Neuronal stem cell (in vitro differentiated cells): ENCODE measurements at regions not wholly inside any gene's neighbourhood (a gene's known extent, or its start where the extent isn't known, plus 50 kb on each side); places are given as distances from the start of the nearest gene placed in this dataset.

ENCODE experiments used
- DNase-seq: peaks from one replicate; pipeline ENCODE4 v3.0.0-alpha.2; 2013; ENCODE audit warnings: low spot score
- H2AFZ ChIP-seq: one replicate; pipeline ENCODE4 v1.6.1; 2013; ENCODE audit warnings: mild to moderate bottlenecking, low read length, inconsistent platforms
- H2AK5ac ChIP-seq: 2 replicates; pipeline ENCODE4 v1.6.1; 2013; ENCODE audit warnings: low read depth, mild to moderate bottlenecking, inconsistent platforms, low read length, moderate library complexity, mixed read lengths
- H2BK120ac ChIP-seq: 2 replicates; pipeline ENCODE4 v1.6.1; 2013; ENCODE audit warnings: low read depth, mild to moderate bottlenecking, inconsistent platforms, low read length, moderate library complexity, mixed read lengths
- H2BK12ac ChIP-seq: one replicate; pipeline ENCODE4 v1.6.1; 2013; ENCODE audit warnings: low read length, inconsistent platforms
- H2BK15ac ChIP-seq: 2 replicates; pipeline ENCODE4 v1.6.1; 2013; ENCODE audit warnings: mild to moderate bottlenecking, low read length, inconsistent platforms, mixed read lengths
- H2BK5ac ChIP-seq: one replicate; pipeline ENCODE4 v1.6.1; 2013; ENCODE audit warnings: inconsistent platforms, mild to moderate bottlenecking, low read length, moderate library complexity
- H3K14ac ChIP-seq: one replicate; pipeline ENCODE4 v1.6.1; 2013; ENCODE audit warnings: low read length, inconsistent platforms
- H3K18ac ChIP-seq: 2 replicates; pipeline ENCODE4 v1.6.1; 2013; ENCODE audit warnings: low read length, inconsistent platforms
- H3K23ac ChIP-seq: 2 replicates; pipeline ENCODE4 v1.6.1; 2013; ENCODE audit warnings: low read depth, mild to moderate bottlenecking, mixed read lengths, low read length, inconsistent platforms; ENCODE audit not compliant: poor library complexity
- H3K27ac ChIP-seq: replicated peaks from 3 replicates; pipeline ENCODE4 v1.5.1; 2013; ENCODE audit warnings: low read length, inconsistent platforms
- H3K27me3 ChIP-seq, 3 experiments: 2 replicates each; pipeline ENCODE4 v1.6.1; 2013; ENCODE audit warnings: low read length in 3 of 3, mild to moderate bottlenecking in 2 of 3, inconsistent platforms in 1 of 3, low read depth in 1 of 3, mixed read lengths in 1 of 3, moderate library complexity in 1 of 3; ENCODE audit not compliant: control insufficient read depth in 3 of 3, insufficient read depth in 3 of 3
- H3K36me3 ChIP-seq, 2 donors: replicated peaks in 1 of 2; 2 replicates each; pipeline ENCODE4 v1.6.1; 2013; ENCODE audit warnings: low read length in 2 of 2; ENCODE audit not compliant: control insufficient read depth in 2 of 2, insufficient read depth in 2 of 2
- H3K4ac ChIP-seq: 2 replicates; pipeline ENCODE4 v1.6.1; 2013; ENCODE audit warnings: inconsistent platforms, mild to moderate bottlenecking, low read length, moderate library complexity
- H3K4me1 ChIP-seq, 2 donors: 1 replicate in 1 of 2; 2 replicates in 1 of 2; pipeline ENCODE4 v1.6.1; 2013; ENCODE audit warnings: low read length in 2 of 2, low read depth in 1 of 2; ENCODE audit not compliant: control insufficient read depth in 2 of 2, insufficient read depth in 1 of 2
- H3K4me2 ChIP-seq: one replicate; pipeline ENCODE4 v1.6.1; 2013; ENCODE audit warnings: mild to moderate bottlenecking, low read length, inconsistent platforms; ENCODE audit not compliant: insufficient read depth, poor library complexity, severe bottlenecking
- H3K4me3 ChIP-seq, 2 donors: 2 replicates each; pipeline ENCODE4 v1.5.1; 2013; ENCODE audit warnings: low read length in 2 of 2, mild to moderate bottlenecking in 2 of 2, inconsistent platforms in 1 of 2, moderate library complexity in 1 of 2
- H3K79me1 ChIP-seq: one replicate; pipeline ENCODE4 v1.6.1; 2013; ENCODE audit warnings: low read depth, mild to moderate bottlenecking, inconsistent platforms, low read length, moderate library complexity
- H3K9ac ChIP-seq: one replicate; pipeline ENCODE4 v1.6.1; 2013; ENCODE audit warnings: mild to moderate bottlenecking, low read depth, low read length, inconsistent platforms; ENCODE audit not compliant: poor library complexity
- H3K9me3 ChIP-seq, 2 donors: replicated peaks in 1 of 2; 2 replicates each; pipeline versions ENCODE3 to v1.6.1; 2013; ENCODE audit warnings: low read length in 2 of 2, mild to moderate bottlenecking in 2 of 2, inconsistent platforms in 1 of 2, low read depth in 1 of 2, mixed read lengths in 1 of 2, moderate library complexity in 1 of 2; ENCODE audit not compliant: control insufficient read depth in 2 of 2, insufficient read depth in 1 of 2
- H4K8ac ChIP-seq: one replicate; pipeline ENCODE4 v1.6.1; 2013; ENCODE audit warnings: low read depth, mild to moderate bottlenecking, inconsistent platforms, low read length, moderate library complexity
- H4K91ac ChIP-seq: one replicate; pipeline ENCODE4 v1.6.1; 2013; ENCODE audit warnings: low read length, low read depth, mild to moderate bottlenecking, inconsistent platforms; ENCODE audit not compliant: poor library complexity
- WGBS, 2 donors: extraction: QIAGEN DNeasy Blood & Tissue Kit; methylation state at CpG; one replicate each; pipeline ENCODE4 v1.1.7; 2013; ENCODE audit warnings: missing lambda C conversion rate in 2 of 2, mixed read lengths in 1 of 2; ENCODE audit not compliant: insufficient read length in 2 of 2, insufficient replicate concordance in 1 of 2; ENCODE audit errors: extremely low coverage in 2 of 2; 5-methylcytosine and 5-hydroxymethylcytosine counted together

- no peak overlapping the region for H2AFZ ChIP-seq
- no peak overlapping the region for H3K27ac ChIP-seq
- no peak overlapping the region for H2BK12ac ChIP-seq
- no peak for DNase-seq
- no peak overlapping the region for H3K18ac ChIP-seq
- H2AK5ac ChIP-seq, result no peak overlapping the region
- H4K91ac ChIP-seq, result no peak overlapping the region
- no peak overlapping the region for H3K9ac ChIP-seq
- H3K27me3 ChIP-seq, result no peaks in the 10 kb centered on the region
- no peak overlapping the region for H2BK5ac ChIP-seq
- no peak overlapping the region for H4K8ac ChIP-seq
- H3K4ac ChIP-seq, result no peak overlapping the region
- no peak overlapping the region for H3K4me3 ChIP-seq
- H2BK120ac ChIP-seq, result no peak overlapping the region
- H3K79me1 ChIP-seq, result no peaks in the 10 kb centered on the region
- no peak overlapping the region for H3K23ac ChIP-seq
- no peak overlapping the region for H2BK15ac ChIP-seq
- no peaks in the 10 kb centered on the region for H3K4me1 ChIP-seq
- no peaks in the 10 kb centered on the region for H3K36me3 ChIP-seq
- peaks cover 0 to 1% of the 10 kb centered on the region in 2 donors for H3K9me3 ChIP-seq
- no peak overlapping the region for H3K14ac ChIP-seq
- H3K4me2 ChIP-seq, result no peak overlapping the region
Measured at GRCh38 chr9:118238139-118238538, 533.9 kb downstream of the TLR4 start.

DNA sequence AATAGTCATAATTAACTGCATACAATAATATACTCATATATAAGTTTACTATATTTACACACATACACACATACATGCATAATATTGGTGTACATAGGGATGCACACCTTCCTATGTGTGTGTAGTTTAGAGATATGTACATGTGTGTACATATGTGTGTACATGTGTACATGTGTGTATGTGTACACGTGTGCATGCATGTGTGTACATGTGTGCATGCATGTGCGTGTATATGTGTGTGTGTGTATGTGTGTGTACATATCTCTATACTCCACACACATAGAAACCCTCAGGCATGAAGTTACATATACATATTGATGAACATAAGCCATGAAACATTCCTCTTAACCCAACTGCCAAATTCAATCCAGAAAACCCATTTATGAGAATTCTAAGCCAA, 547.8 kb downstream of the TLR4 start:
- Histone ChIP-seq H2BK120ac (no peak overlapping the region), H3K4ac (no peak overlapping the region), H3K9ac (no peak overlapping the region), H3K4me3 (no peak overlapping the region), H2BK12ac (no peak overlapping the region), H2AFZ (no peak overlapping the region), H4K8ac (no peak overlapping the region), H3K9me3 (no peaks in the 10 kb centered on the region), H3K27ac (no peak overlapping the region), H3K14ac (no peak overlapping the region), H2AK5ac (no peak overlapping the region), H2BK15ac (no peak overlapping the region), H2BK5ac (no peak overlapping the region), H3K23ac (no peak overlapping the region), H3K4me1 (peaks cover 0 to 2% of the 10 kb centered on the region in 2 donors), H3K79me1 (no peaks in the 10 kb centered on the region), H3K4me2 (no peak overlapping the region), H3K18ac (no peak overlapping the region), H3K27me3 (no peaks in the 10 kb centered on the region), H3K36me3 (no peaks in the 10 kb centered on the region), H4K91ac (no peak overlapping the region)
- no CpG with 5 or more reads among the region's 2 CpGs for WGBS, 2 donors
- no peak for DNase-seq

- Histone ChIP-seq H2BK15ac (no peak overlapping the region), H4K91ac (no peak overlapping the region), H4K8ac (no peak overlapping the region), H3K36me3 (no peaks in the 10 kb centered on the region), H2AK5ac (no peak overlapping the region), H3K23ac (no peak overlapping the region), H3K4ac (no peak overlapping the region), H2BK12ac (no peak overlapping the region), H3K4me1 (no peaks in the 10 kb centered on the region), H2BK120ac (no peak overlapping the region), H3K9ac (no peak overlapping the region), H3K79me1 (no peaks in the 10 kb centered on the region), H3K27ac (no peak overlapping the region), H3K27me3 (no peaks in the 10 kb centered on the region), H3K18ac (no peak overlapping the region), H3K4me2 (no peak overlapping the region), H3K14ac (no peak overlapping the region), H3K9me3 (no peaks in the 10 kb centered on the region), H2BK5ac (no peak overlapping the region), H3K4me3 (no peak overlapping the region), H2AFZ (no peak overlapping the region)
- DNase-seq, result no peak
- no CpG with 5 or more reads among the region's 1 CpG for WGBS, 2 donors
Measured at GRCh38 chr9:118262191-118262590, 558.0 kb downstream of the TLR4 start.

DNA sequence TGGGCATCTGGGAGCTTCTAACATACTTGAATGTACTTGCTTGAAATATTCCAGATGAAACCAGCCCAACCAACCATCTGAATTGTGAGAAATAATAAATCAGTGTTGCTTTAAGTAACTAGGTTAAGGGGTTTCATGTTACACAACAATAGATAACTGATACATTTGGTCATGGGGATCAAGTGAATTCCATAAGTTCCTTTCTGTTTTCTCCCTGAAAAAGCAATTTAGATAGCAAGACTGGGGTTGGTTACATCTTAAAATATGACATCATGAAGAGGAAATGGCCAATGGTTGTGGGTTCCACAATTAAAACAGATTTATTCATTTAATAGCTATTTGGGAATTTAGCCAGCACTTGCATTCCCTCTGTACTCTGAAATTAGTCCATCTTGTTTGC, 559.7 kb downstream of the TLR4 start:
- no peaks in the 10 kb centered on the region for H3K9me3 ChIP-seq
- H3K36me3 ChIP-seq, result no peaks in the 10 kb centered on the region
- no peak overlapping the region for H2BK12ac ChIP-seq
- H3K79me1 ChIP-seq, result no peaks in the 10 kb centered on the region
- no peak overlapping the region for H3K9ac ChIP-seq
- no peak overlapping the region for H2AFZ ChIP-seq
- no peak overlapping the region for H4K91ac ChIP-seq
- no peak overlapping the region for H3K23ac ChIP-seq
- no peak overlapping the region for H3K4me3 ChIP-seq
- H3K4me1 ChIP-seq, result no peaks in the 10 kb centered on the region
- H2BK5ac ChIP-seq, result no peak overlapping the region
- H3K14ac ChIP-seq, result no peak overlapping the region
- H2AK5ac ChIP-seq, result no peak overlapping the region
- DNase-seq, result no peak
- H2BK15ac ChIP-seq, result no peak overlapping the region
- H3K27me3 ChIP-seq, result no peaks in the 10 kb centered on the region
- no peak overlapping the region for H4K8ac ChIP-seq
- H3K18ac ChIP-seq, result no peak overlapping the region
- H3K4ac ChIP-seq, result no peak overlapping the region
- H3K27ac ChIP-seq, result no peak overlapping the region
- no peak overlapping the region for H3K4me2 ChIP-seq
- H2BK120ac ChIP-seq, result no peak overlapping the region
